HG02970 (cell line): ENCODE measurements at regions not wholly inside any gene's neighbourhood (a gene's known extent, or its start where the extent isn't known, plus 50 kb on each side); places are given as distances from the start of the nearest gene placed in this dataset.

Experiments used
- ATAC-seq: cut with Tn5 transposase; IDR thresholded peaks from one replicate; pipeline ENCODE4 v1.9.1; 2021; ENCODE audit warnings: mild to moderate bottlenecking, moderate library complexity, moderate number of reproducible peaks; ENCODE audit not compliant: unreplicated experiment, low FRiP score

- no peak for ATAC-seq
Observed at GRCh38 chr7:119335405-119335804, 937.6 kb upstream of the KCND2 start.

- ATAC-seq = no peak
Observed at GRCh38 chr7:119341822-119342221, 931.2 kb upstream of the KCND2 start.

- no peak for ATAC-seq
Observed at GRCh38 chr7:119343289-119343688, 929.7 kb upstream of the KCND2 start.

GRCh38 chr7:119344466-119344865, 928.5 kb upstream of the KCND2 start:
- ATAC-seq = no peak

- no peak for ATAC-seq
Observed at GRCh38 chr7:119348491-119348890, 924.5 kb upstream of the KCND2 start.

- no peak for ATAC-seq
Observed at GRCh38 chr7:119350334-119350733, 922.6 kb upstream of the KCND2 start.

GRCh38 chr7:119351320-119351719, 921.7 kb upstream of the KCND2 start:
- ATAC-seq = no peak

GRCh38 chr7:119374436-119374835, 898.5 kb upstream of the KCND2 start:
- ATAC-seq = no peak

GRCh38 chr7:119377861-119378260, 895.1 kb upstream of the KCND2 start:
- no peak for ATAC-seq

GRCh38 chr7:119382726-119383125, 890.2 kb upstream of the KCND2 start:
- ATAC-seq = no peak

GRCh38 chr7:119395024-119395423, 878.0 kb upstream of the KCND2 start:
- no peak for ATAC-seq

- no peak for ATAC-seq
Observed at GRCh38 chr7:119397156-119397555, 875.8 kb upstream of the KCND2 start.

- no peak for ATAC-seq
Observed at GRCh38 chr7:119408596-119408995, 864.4 kb upstream of the KCND2 start.

- no peak for ATAC-seq
Observed at GRCh38 chr7:119413314-119413805, 859.6 kb upstream of the KCND2 start.

- ATAC-seq = no peak
Observed at GRCh38 chr7:119415682-119416081, 857.3 kb upstream of the KCND2 start.

GRCh38 chr7:119421657-119422056, 851.3 kb upstream of the KCND2 start:
- ATAC-seq = no peak

GRCh38 chr7:119436882-119437281, 836.1 kb upstream of the KCND2 start:
- no peak for ATAC-seq

- ATAC-seq = no peak
Observed at GRCh38 chr7:119438315-119438714, 834.7 kb upstream of the KCND2 start.

- ATAC-seq = no peak
Observed at GRCh38 chr7:119439192-119439591, 833.8 kb upstream of the KCND2 start.

- ATAC-seq = no peak
Observed at GRCh38 chr7:119452401-119452800, 820.6 kb upstream of the KCND2 start.

- ATAC-seq = no peak
Observed at GRCh38 chr7:119465798-119466305, 807.1 kb upstream of the KCND2 start.

GRCh38 chr7:119472408-119473038, 800.5 kb upstream of the KCND2 start:
- no peak for ATAC-seq
